ENCODE measurements at regions not wholly inside any gene's neighbourhood (a gene's known extent, or its start where the extent isn't known, plus 50 kb on each side); places are given as distances from the start of the nearest gene placed in this dataset.

DNA sequence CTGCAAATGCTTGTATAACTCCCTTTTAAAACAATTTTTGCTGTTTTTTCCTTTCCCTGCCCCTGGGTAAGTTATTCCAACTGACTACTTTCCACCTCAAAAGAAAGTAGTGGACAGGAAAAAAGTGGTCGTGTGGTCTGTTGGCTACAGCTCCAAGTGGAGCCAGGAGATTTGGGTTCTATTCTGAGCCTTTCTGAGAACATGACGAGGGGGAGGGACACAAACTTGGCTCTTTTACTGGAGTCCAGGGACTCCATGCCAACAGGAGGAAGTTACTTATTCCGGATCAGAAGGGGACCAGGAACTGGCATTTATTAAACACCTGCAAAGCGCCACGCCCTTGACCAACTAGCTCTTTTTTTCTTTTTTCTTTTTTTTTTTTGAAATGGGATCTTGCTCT lies 79.0 kb upstream of the CAPZB start:
- Histone ChIP-seq H3K79me1 (ENCODE audit: low read depth, low read length) (no peaks in the 10 kb centered on the region), H2BK12ac (ENCODE audit: low read depth, low read length) (no peak overlapping the region), H3K18ac (ENCODE audit: extremely low read depth, low read length) (no peak overlapping the region), H3K56ac (replicated peaks; ENCODE audit: insufficient read length, low read depth, low read length) (no peak overlapping the region), H2BK15ac (ENCODE audit: low read length) (no peak overlapping the region), H3K27me3 (replicated peaks in 1 of 4; ENCODE audit: control insufficient read depth in 3 of 4, extremely low read depth in 1 of 4, insufficient read depth in 3 of 4, low read length in 3 of 4) (no peaks in the 10 kb centered on the region; a peak in 1 of 7 replicates), H3K4ac (replicated peaks; ENCODE audit: insufficient read length, low read depth, low read length) (no peak overlapping the region), H2AK5ac (ENCODE audit: low read depth, low read length) (no peak overlapping the region), H4K5ac (ENCODE audit: insufficient read length, low read depth, low read length) (no peak overlapping the region), H4K20me1 (replicated peaks in 1 of 2; ENCODE audit: control insufficient read depth in 1 of 2, insufficient read depth in 2 of 2, low read length in 2 of 2) (no peaks in the 10 kb centered on the region), H2AFZ (ENCODE audit: low read length) (0 out of 2 replicates have a peak overlapping the region, but pooled peaks have one; percentile 23), H3K79me2 (ENCODE audit: control insufficient read depth in 1 of 2, insufficient read depth in 2 of 2, low read length in 2 of 2) (no peaks in the 10 kb centered on the region), H3K9me3 (ENCODE audit: insufficient read depth in 2 of 2, low read depth in 1 of 2, low read length in 1 of 2) (no peaks in the 10 kb centered on the region), H3K4me2 (ENCODE audit: insufficient read depth in 1 of 2, low read depth in 2 of 2, low read length in 2 of 2) (no peak overlapping the region), H3K4me3 (ENCODE audit: extremely low read depth in 1 of 4, insufficient read depth in 2 of 4, low read depth in 3 of 4, low read length in 4 of 4) (no peak overlapping the region), H3K36me3 (ENCODE audit: control insufficient read depth in 2 of 4, insufficient read depth in 4 of 4, low read length in 3 of 4) (no peaks in the 10 kb centered on the region), H3K14ac (ENCODE audit: insufficient read length) (no peak overlapping the region), H2BK120ac (replicated peaks; ENCODE audit: low read depth, low read length) (no peak overlapping the region), H2BK20ac (ENCODE audit: low read length) (no peak overlapping the region), H3K9ac (replicated peaks in 1 of 4; ENCODE audit: extremely low read depth in 1 of 4, low read depth in 3 of 4, low read length in 3 of 4) (no peak overlapping the region), H3K23me2 (ENCODE audit: low read depth, low read length) (no peaks in the 10 kb centered on the region), H3K4me1 (replicated peaks in 1 of 4; ENCODE audit: control insufficient read depth in 3 of 4, insufficient read depth in 4 of 4, low read length in 3 of 4) (no peaks in the 10 kb centered on the region), H4K8ac (ENCODE audit: extremely low read depth, insufficient read depth, low read length) (no peak overlapping the region), H2BK5ac (ENCODE audit: low read depth, low read length) (no peak overlapping the region), H4K91ac (replicated peaks; ENCODE audit: insufficient read length, low read length) (no peak overlapping the region), H3K23ac (ENCODE audit: insufficient read length) (no peak overlapping the region), H3K27ac (ENCODE audit: low read depth, low read length) (no peak overlapping the region)
- POLR2A ChIA-PET (ENCODE audit: partially characterized antibody), result no interaction called here
- FAIRE-seq (no peak), DNase-seq (ENCODE audit: low read depth in 1 of 2, low spot score in 2 of 2) (no peak)
- 90% methylated on average over 5 of the region's 5 CpGs; no CpG with 5 or more reads in 1 of the 2 experiments for WGBS, 2 experiments (ENCODE audit: extremely low coverage in 1 of 2, insufficient coverage in 1 of 2, insufficient read length in 1 of 2, insufficient replicate concordance in 2 of 2, low coverage in 1 of 2, low lambda C conversion rate in 2 of 2, missing lambda C conversion rate in 1 of 2)
- CTCF ChIA-PET (ENCODE audit: partially characterized antibody), result interaction anchor here (0.9 to 2.2 kb wide), 4 partner anchors 18 to 85 kb away, joined by 3 to 11 read pairs (median 3); no protein-coding TSS in a partner anchor
- TF ChIP-seq BACH1 (IDR thresholded peaks at IDR 0.05; ENCODE audit: low read length), result no peak

Measured in H1 (cell line).